A549 (cell line): ENCODE measurements at regions not wholly inside any gene's neighbourhood (a gene's known extent, or its start where the extent isn't known, plus 50 kb on each side); places are given as distances from the start of the nearest gene placed in this dataset.

Source experiments
- CHD2 ChIP-seq: fragments of 150-350 bp; IDR thresholded peaks from 2 replicates; pipeline ENCODE4 v1.6.1; 2014; ENCODE audit warnings: low read length; ENCODE audit not compliant: partially characterized antibody
- CTCF ChIP-seq: fragments of >200 bp; sonication (Bioruptor Twin); formaldehyde crosslinking; IDR thresholded peaks from 3 replicates; pipeline ENCODE4 v1.5.1; 2016
- PHF8 ChIP-seq: fragments of 200-600 bp; sonication (generic); IDR thresholded peaks from 2 replicates; pipeline ENCODE4 v1.6.1; 2016; ENCODE audit warnings: low read depth, mild to moderate bottlenecking, antibody characterized with exemption, moderate library complexity, borderline replicate concordance
- REST ChIP-seq: fragments of 200-600 bp; sonication (generic); IDR thresholded peaks from 2 replicates; pipeline ENCODE4 v1.6.1; 2016; ENCODE audit warnings: antibody characterized with exemption, mild to moderate bottlenecking, moderate library complexity
- SMC3 ChIP-seq: fragments of >200 bp; sonication (Bioruptor Twin); formaldehyde crosslinking; IDR thresholded peaks from 3 replicates; pipeline ENCODE4 v1.6.1; 2018; ENCODE audit warnings: inconsistent platforms
- ZSCAN20 ChIP-seq: fragments of 250-450 bp; sonication (Bioruptor Pico); IDR thresholded peaks from 2 replicates; pipeline ENCODE4 v1.8.0; 2022; ENCODE audit warnings: mild to moderate bottlenecking, moderate library complexity

GRCh38 chr12:90355711-90356355, 599.1 kb downstream of the CCER1 start:
- no peak for TF ChIP-seq CTCF
- no peak for TF ChIP-seq ZSCAN20 (CRISPR knock-in tag)
- TF ChIP-seq SMC3 = no peak
- no peak for TF ChIP-seq REST
- TF ChIP-seq CHD2 = no peak
- TF ChIP-seq PHF8 = no peak
